ENCODE measurements at regions not wholly inside any gene's neighbourhood (a gene's known extent, or its start where the extent isn't known, plus 50 kb on each side); places are given as distances from the start of the nearest gene placed in this dataset.

GRCh38 chr2:134002391-134002790 lies 251.5 kb upstream of the MGAT5 start:
- intact Hi-C loops (cut with micrococcal nuclease; ENCODE audit: unreplicated experiment), result no loop called here
- BruUV-seq (replicated peaks), result no TSS peak
- H3K36me3 ChIP-seq (ENCODE audit: insufficient read depth, low read length), result no peaks in the 10 kb centered on the region
- no peak for TF ChIP-seq EZH2phosphoT487 (IDR thresholded peaks at IDR 0.05; ENCODE audit: borderline replicate concordance, low read depth, low read length)
- TF ChIP-seq CTCF (conservative IDR thresholded peaks at IDR 0.05; ENCODE audit: low read length), result no peak
- no peaks in the 10 kb centered on the region for H3K79me2 ChIP-seq (ENCODE audit: insufficient read depth, low read depth, low read length)
- no peak for DNase-seq (ENCODE audit: low spot score)
- no peaks in the 10 kb centered on the region for H3K9me2 ChIP-seq (ENCODE audit: insufficient read depth, low read length)
- no peak overlapping the region for H3K4me2 ChIP-seq (ENCODE audit: low read length)
- no peak overlapping the region for H2AFZ ChIP-seq (ENCODE audit: low read length)
- H3K9me3 ChIP-seq (ENCODE audit: low read length), result no peaks in the 10 kb centered on the region
- no peak overlapping the region for H3K27ac ChIP-seq (ENCODE audit: low read depth, low read length, poor library complexity, severe bottlenecking)
- H3K4me1 ChIP-seq (ENCODE audit: insufficient read depth, low read length, poor library complexity, severe bottlenecking), result no peaks in the 10 kb centered on the region
- no peak overlapping the region for H3K4me3 ChIP-seq (ENCODE audit: low read depth, low read length, poor library complexity, severe bottlenecking)
- ChIA-PET POLR2A (interaction anchor here (1.7 kb wide), 1 partner anchor 12 kb away, joined by 5 read pairs; no protein-coding TSS in a partner anchor), CTCF (ENCODE audit: unreplicated experiment) (no interaction called here)
- H4K20me1 ChIP-seq (ENCODE audit: insufficient read depth, low read length), result no peaks in the 10 kb centered on the region

GRCh38 chr2:134002921-134003320 lies 251.0 kb upstream of the MGAT5 start:
- Histone ChIP-seq H4K20me1 (ENCODE audit: insufficient read depth, low read length) (no peaks in the 10 kb centered on the region), H3K9me2 (ENCODE audit: insufficient read depth, low read length) (no peaks in the 10 kb centered on the region), H3K27ac (ENCODE audit: low read depth, low read length, poor library complexity, severe bottlenecking) (no peak overlapping the region), H3K4me3 (ENCODE audit: low read depth, low read length, poor library complexity, severe bottlenecking) (no peak overlapping the region), H3K4me1 (ENCODE audit: insufficient read depth, low read length, poor library complexity, severe bottlenecking) (no peaks in the 10 kb centered on the region), H3K36me3 (ENCODE audit: insufficient read depth, low read length) (no peaks in the 10 kb centered on the region), H3K79me2 (ENCODE audit: insufficient read depth, low read depth, low read length) (no peaks in the 10 kb centered on the region), H3K9me3 (ENCODE audit: low read length) (no peaks in the 10 kb centered on the region), H2AFZ (ENCODE audit: low read length) (no peak overlapping the region), H3K4me2 (ENCODE audit: low read length) (no peak overlapping the region)
- DNase-seq (ENCODE audit: low spot score), result no peak
- ChIA-PET POLR2A (interaction anchor here (0.9 to 1.7 kb wide), 4 partner anchors 13 to 35 kb away, joined by 3 to 5 read pairs (median 3); no protein-coding TSS in a partner anchor), CTCF (ENCODE audit: unreplicated experiment) (no interaction called here)
- no peak for TF ChIP-seq EZH2phosphoT487 (IDR thresholded peaks at IDR 0.05; ENCODE audit: borderline replicate concordance, low read depth, low read length)
- TF ChIP-seq CTCF (conservative IDR thresholded peaks at IDR 0.05; ENCODE audit: low read length), result no peak
- no TSS peak for BruUV-seq (replicated peaks)
- intact Hi-C loops (cut with micrococcal nuclease; ENCODE audit: unreplicated experiment), result no loop called here

GRCh38 chr2:134004467-134004866 lies 249.4 kb upstream of the MGAT5 start:
- no TSS peak for BruUV-seq (replicated peaks)
- no peak overlapping the region for H3K27ac ChIP-seq (ENCODE audit: low read depth, low read length, poor library complexity, severe bottlenecking)
- TF ChIP-seq EZH2phosphoT487 (IDR thresholded peaks at IDR 0.05; ENCODE audit: borderline replicate concordance, low read depth, low read length) (no peak), CTCF (conservative IDR thresholded peaks at IDR 0.05; ENCODE audit: low read length) (no peak)
- H3K9me2 ChIP-seq (ENCODE audit: insufficient read depth, low read length), result no peaks in the 10 kb centered on the region
- H4K20me1 ChIP-seq (ENCODE audit: insufficient read depth, low read length), result no peaks in the 10 kb centered on the region
- no peak overlapping the region for H3K4me2 ChIP-seq (ENCODE audit: low read length)
- no peaks in the 10 kb centered on the region for H3K9me3 ChIP-seq (ENCODE audit: low read length)
- CTCF ChIA-PET (ENCODE audit: unreplicated experiment), result no interaction called here
- no peak overlapping the region for H2AFZ ChIP-seq (ENCODE audit: low read length)
- POLR2A ChIA-PET, result no interaction called here
- no peak for DNase-seq (ENCODE audit: low spot score)
- H3K79me2 ChIP-seq (ENCODE audit: insufficient read depth, low read depth, low read length), result no peaks in the 10 kb centered on the region
- no peaks in the 10 kb centered on the region for H3K4me1 ChIP-seq (ENCODE audit: insufficient read depth, low read length, poor library complexity, severe bottlenecking)
- H3K36me3 ChIP-seq (ENCODE audit: insufficient read depth, low read length), result no peaks in the 10 kb centered on the region
- no peak overlapping the region for H3K4me3 ChIP-seq (ENCODE audit: low read depth, low read length, poor library complexity, severe bottlenecking)
- intact Hi-C loops (cut with micrococcal nuclease; ENCODE audit: unreplicated experiment), result no loop called here
